ENCODE measurements at regions not wholly inside any gene's neighbourhood (a gene's known extent, or its start where the extent isn't known, plus 50 kb on each side); places are given as distances from the start of the nearest gene placed in this dataset.

GRCh38 chrX:568311-568710 is 62.3 kb upstream of the SHOX start:
- peaks cover 8% of the 10 kb centered on the region for H3K9me3 ChIP-seq (replicated peaks; ENCODE audit: control insufficient read depth, low read depth, low read length)
- WGBS (ENCODE audit: insufficient coverage) = no CpG with 5 or more reads among the region's 1 CpG
- no peak for DNase-seq

DNA sequence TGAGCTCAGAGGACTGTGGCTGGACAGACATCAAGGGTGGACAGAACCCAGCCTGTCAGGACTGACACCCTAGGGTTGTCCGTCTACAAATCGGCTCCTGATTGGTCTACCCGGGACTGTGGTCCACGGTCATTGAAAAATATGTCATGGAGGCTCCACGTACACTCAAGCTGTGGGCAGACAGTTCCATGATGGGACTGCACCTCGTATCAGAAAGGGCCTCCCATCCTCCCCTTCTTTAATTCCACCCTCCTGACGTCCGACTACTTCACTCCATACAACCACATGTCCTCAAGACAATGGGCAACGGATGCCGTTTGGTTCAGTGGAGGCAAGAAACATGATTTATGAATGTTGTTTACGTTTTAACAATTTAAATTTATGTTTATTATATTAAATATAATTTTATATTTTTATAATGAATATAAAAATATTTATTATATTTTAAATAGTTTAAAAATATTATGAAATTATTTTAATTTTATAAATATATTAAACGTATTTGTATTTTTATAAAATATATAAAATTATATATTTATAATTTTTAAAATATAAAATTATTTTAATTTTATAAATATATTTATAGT is 58.0 kb upstream of the SHOX start:
- H3K27ac ChIP-seq (ENCODE audit: low read length) = no peak overlapping the region
- no peaks in the 10 kb centered on the region for H3K4me1 ChIP-seq (ENCODE audit: control insufficient read depth, insufficient read depth, low read length)
- DNase-seq = no peak
- no peaks in the 10 kb centered on the region for H3K27me3 ChIP-seq (ENCODE audit: control insufficient read depth, insufficient read depth, low read length)
- H3K4me3 ChIP-seq (ENCODE audit: low read length) = no peak overlapping the region
- WGBS (ENCODE audit: insufficient coverage) = 73% methylated on average over 4 of the region's 12 CpGs
- H3K9me3 ChIP-seq (replicated peaks; ENCODE audit: control insufficient read depth, low read depth, low read length) = peaks cover 8% of the 10 kb centered on the region
- H3K36me3 ChIP-seq (ENCODE audit: control insufficient read depth, insufficient read depth, low read length) = no peaks in the 10 kb centered on the region

More at GRCh38 chrX:568311-568710, 62.3 kb upstream of the SHOX start:
- H3K4me1 ChIP-seq (ENCODE audit: control insufficient read depth, insufficient read depth, low read length) = no peaks in the 10 kb centered on the region
- no peak overlapping the region for H3K27ac ChIP-seq (ENCODE audit: low read length)
- H3K36me3 ChIP-seq (ENCODE audit: control insufficient read depth, insufficient read depth, low read length) = no peaks in the 10 kb centered on the region
- H3K4me3 ChIP-seq (ENCODE audit: low read length) = no peak overlapping the region
- H3K27me3 ChIP-seq (ENCODE audit: control insufficient read depth, insufficient read depth, low read length) = no peaks in the 10 kb centered on the region

GRCh38 chrX:574251-574650 is 56.3 kb upstream of the SHOX start:
- no peaks in the 10 kb centered on the region for H3K27me3 ChIP-seq (ENCODE audit: control insufficient read depth, insufficient read depth, low read length)
- 79% methylated on average over 12 of the region's 14 CpGs for WGBS (ENCODE audit: insufficient coverage)
- H3K4me3 ChIP-seq (ENCODE audit: low read length) = no peak overlapping the region
- H3K4me1 ChIP-seq (ENCODE audit: control insufficient read depth, insufficient read depth, low read length) = no peaks in the 10 kb centered on the region
- DNase-seq = no peak
- peaks cover 8% of the 10 kb centered on the region for H3K9me3 ChIP-seq (replicated peaks; ENCODE audit: control insufficient read depth, low read depth, low read length)
- no peaks in the 10 kb centered on the region for H3K36me3 ChIP-seq (ENCODE audit: control insufficient read depth, insufficient read depth, low read length)
- H3K27ac ChIP-seq (ENCODE audit: low read length) = no peak overlapping the region

DNA sequence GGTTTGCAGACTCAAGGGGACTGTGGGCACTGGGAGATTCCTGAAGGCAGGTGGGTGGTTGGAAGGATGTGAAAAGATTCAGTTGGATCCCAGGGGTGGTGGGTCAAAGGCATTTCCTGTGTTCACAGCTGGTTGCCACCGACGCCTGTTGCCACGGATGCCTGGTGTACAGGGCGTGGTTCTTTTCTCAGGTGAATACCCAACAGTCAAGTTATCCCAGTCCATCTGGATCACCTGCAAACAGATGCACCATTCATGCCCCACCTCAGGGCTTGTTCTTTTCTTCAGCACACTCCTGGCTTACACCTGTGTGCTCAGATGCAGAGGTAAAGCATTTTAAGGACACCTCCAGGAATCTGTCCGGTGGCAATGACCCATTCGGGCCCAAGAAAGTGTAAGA is 55.8 kb upstream of the SHOX start:
- DNase-seq = no peak
- Histone ChIP-seq H3K9me3 (replicated peaks; ENCODE audit: control insufficient read depth, low read depth, low read length) (peaks cover 8% of the 10 kb centered on the region), H3K4me3 (ENCODE audit: low read length) (no peak overlapping the region), H3K27me3 (ENCODE audit: control insufficient read depth, insufficient read depth, low read length) (no peaks in the 10 kb centered on the region), H3K36me3 (ENCODE audit: control insufficient read depth, insufficient read depth, low read length) (no peaks in the 10 kb centered on the region), H3K27ac (ENCODE audit: low read length) (no peak overlapping the region), H3K4me1 (ENCODE audit: control insufficient read depth, insufficient read depth, low read length) (no peaks in the 10 kb centered on the region)
- WGBS (ENCODE audit: insufficient coverage) = 69% methylated on average over 4 of the region's 6 CpGs

- peaks cover 8% of the 10 kb centered on the region for H3K9me3 ChIP-seq (replicated peaks; ENCODE audit: control insufficient read depth, low read depth, low read length)
- DNase-seq = no peak
- 83% methylated on average over 2 of the region's 7 CpGs for WGBS (ENCODE audit: insufficient coverage)
- no peaks in the 10 kb centered on the region for H3K4me1 ChIP-seq (ENCODE audit: control insufficient read depth, insufficient read depth, low read length)
- no peak overlapping the region for H3K27ac ChIP-seq (ENCODE audit: low read length)
- H3K27me3 ChIP-seq (ENCODE audit: control insufficient read depth, insufficient read depth, low read length) = no peaks in the 10 kb centered on the region
- H3K36me3 ChIP-seq (ENCODE audit: control insufficient read depth, insufficient read depth, low read length) = no peaks in the 10 kb centered on the region
- H3K4me3 ChIP-seq (ENCODE audit: low read length) = no peak overlapping the region
These were observed 53.6 kb upstream of the SHOX start for GRCh38 chrX:576904-577560.

GRCh38 chrX:578531-578930 is 52.1 kb upstream of the SHOX start:
- Histone ChIP-seq H3K4me3 (ENCODE audit: low read length) (no peak overlapping the region), H3K4me1 (ENCODE audit: control insufficient read depth, insufficient read depth, low read length) (no peaks in the 10 kb centered on the region), H3K9me3 (replicated peaks; ENCODE audit: control insufficient read depth, low read depth, low read length) (peaks cover 8% of the 10 kb centered on the region), H3K36me3 (ENCODE audit: control insufficient read depth, insufficient read depth, low read length) (no peaks in the 10 kb centered on the region), H3K27ac (ENCODE audit: low read length) (no peak overlapping the region), H3K27me3 (ENCODE audit: control insufficient read depth, insufficient read depth, low read length) (no peaks in the 10 kb centered on the region)
- WGBS (ENCODE audit: insufficient coverage) = 42% methylated on average over 4 of the region's 9 CpGs
- no peak for DNase-seq

GRCh38 chrX:580030-580429 is 50.6 kb upstream of the SHOX start:
- 17% methylated on average over 1 of the region's 7 CpGs for WGBS (ENCODE audit: insufficient coverage)

More at GRCh38 chrX:580030-580429, 50.6 kb upstream of the SHOX start:
- no peaks in the 10 kb centered on the region for H3K4me1 ChIP-seq (ENCODE audit: control insufficient read depth, insufficient read depth, low read length)
- H3K4me3 ChIP-seq (ENCODE audit: low read length) = no peak overlapping the region
- H3K27me3 ChIP-seq (ENCODE audit: control insufficient read depth, insufficient read depth, low read length) = no peaks in the 10 kb centered on the region
- H3K9me3 ChIP-seq (replicated peaks; ENCODE audit: control insufficient read depth, low read depth, low read length) = peaks cover 8% of the 10 kb centered on the region
- no peak overlapping the region for H3K27ac ChIP-seq (ENCODE audit: low read length)
- no peaks in the 10 kb centered on the region for H3K36me3 ChIP-seq (ENCODE audit: control insufficient read depth, insufficient read depth, low read length)
- DNase-seq = no peak

Measured in muscle of leg (tissue), 3 donors.